H9 (cell line): ENCODE measurements at regions not wholly inside any gene's neighbourhood (a gene's known extent, or its start where the extent isn't known, plus 50 kb on each side); places are given as distances from the start of the nearest gene placed in this dataset.

Experiments
- DNase-seq: peaks from one replicate; pipeline ENCODE4 v3.0.0-alpha.2; 2017
- H2AFZ ChIP-seq: one replicate; pipeline ENCODE4 v1.6.1; 2013; ENCODE audit warnings: mild to moderate bottlenecking, low read length, control low read depth, moderate library complexity
- H2AK5ac ChIP-seq: 2 replicates; pipeline ENCODE4 v1.6.1; 2013; ENCODE audit warnings: low read length, control low read depth, mixed read lengths; ENCODE audit not compliant: insufficient read length
- H2BK120ac ChIP-seq: one replicate; pipeline ENCODE4 v1.6.1; 2013; ENCODE audit warnings: low read depth, mild to moderate bottlenecking, low read length, control low read depth, inconsistent platforms; ENCODE audit not compliant: poor library complexity, severe bottlenecking
- H2BK12ac ChIP-seq: 2 replicates; pipeline ENCODE4 v1.6.1; 2013; ENCODE audit warnings: low read length, control low read depth, mixed read lengths, low read depth; ENCODE audit not compliant: insufficient read length
- H2BK15ac ChIP-seq: 2 replicates; pipeline ENCODE4 v1.6.1; 2013; ENCODE audit warnings: low read depth, low read length, control low read depth
- H2BK20ac ChIP-seq: one replicate; pipeline ENCODE4 v1.6.1; 2013; ENCODE audit warnings: low read depth, mild to moderate bottlenecking, low read length, control low read depth, inconsistent platforms; ENCODE audit not compliant: poor library complexity, severe bottlenecking
- H2BK5ac ChIP-seq: 2 replicates; pipeline ENCODE4 v1.6.1; 2013; ENCODE audit warnings: low read length, control low read depth, mixed read lengths; ENCODE audit not compliant: insufficient read length
- H3K14ac ChIP-seq: 2 replicates; pipeline ENCODE4 v1.6.1; 2013; ENCODE audit warnings: low read length, control low read depth; ENCODE audit not compliant: insufficient read depth
- H3K18ac ChIP-seq: 2 replicates; pipeline ENCODE4 v1.6.1; 2013; ENCODE audit warnings: low read depth, mild to moderate bottlenecking, mixed read lengths, low read length, control low read depth; ENCODE audit not compliant: insufficient read length
- H3K23ac ChIP-seq: 2 replicates; pipeline ENCODE4 v1.6.1; 2013; ENCODE audit warnings: low read length, control low read depth, mixed read lengths, low read depth; ENCODE audit not compliant: insufficient read length
- H3K23me2 ChIP-seq: 2 replicates; pipeline ENCODE4 v1.6.1; 2013; ENCODE audit warnings: low read depth, mild to moderate bottlenecking, mixed read lengths, low read length, control low read depth; ENCODE audit not compliant: insufficient read length, poor library complexity, severe bottlenecking
- H3K27ac ChIP-seq: 2 replicates; pipeline ENCODE4 v1.5.1; 2013; ENCODE audit warnings: low read length, control low read depth, mixed read lengths, low read depth; ENCODE audit not compliant: insufficient read length
- H3K27me3 ChIP-seq: 2 replicates; pipeline ENCODE4 v1.6.1; 2013; ENCODE audit warnings: low read length, control low read depth, inconsistent platforms; ENCODE audit not compliant: insufficient read depth
- H3K4ac ChIP-seq: 2 replicates; pipeline ENCODE4 v1.6.1; 2013; ENCODE audit warnings: low read depth, mild to moderate bottlenecking, control low read depth, inconsistent platforms, low read length, moderate library complexity
- H3K4me1 ChIP-seq: 2 replicates; pipeline ENCODE4 v1.6.1; 2013; ENCODE audit warnings: low read length, control low read depth, inconsistent platforms; ENCODE audit not compliant: insufficient read depth
- H3K4me2 ChIP-seq: 2 replicates; pipeline ENCODE4 v1.6.1; 2013; ENCODE audit warnings: low read length, control low read depth, mixed read lengths; ENCODE audit not compliant: insufficient read length, insufficient read depth
- H3K56ac ChIP-seq: 2 replicates; pipeline ENCODE4 v1.6.1; 2013; ENCODE audit warnings: low read depth, mild to moderate bottlenecking, mixed read lengths, low read length, control low read depth; ENCODE audit not compliant: insufficient read length
- H3K79me1 ChIP-seq: 2 replicates; pipeline ENCODE4 v1.6.1; 2013; ENCODE audit warnings: low read depth, mild to moderate bottlenecking, moderate library complexity, low read length, control low read depth, inconsistent platforms; ENCODE audit not compliant: insufficient read depth, poor library complexity, severe bottlenecking
- H3K79me2 ChIP-seq: 2 replicates; pipeline ENCODE4 v1.6.1; 2013; ENCODE audit warnings: low read length, control low read depth, inconsistent platforms; ENCODE audit not compliant: insufficient read depth
- H3K9ac ChIP-seq: 2 replicates; pipeline ENCODE4 v1.6.1; 2013; ENCODE audit warnings: low read length, control low read depth, mixed read lengths; ENCODE audit not compliant: insufficient read length; ENCODE audit errors: extremely low read depth
- H3K9me3 ChIP-seq: one replicate; pipeline ENCODE4 v1.6.1; 2013; ENCODE audit warnings: low read depth, low read length, inconsistent platforms; ENCODE audit not compliant: control insufficient read depth
- H3T11ph ChIP-seq: one replicate; pipeline ENCODE4 v1.6.1; 2013; ENCODE audit warnings: mild to moderate bottlenecking, low read length, control low read depth, inconsistent platforms
- H4K20me1 ChIP-seq: one replicate; pipeline ENCODE4 v1.6.1; 2013; ENCODE audit not compliant: control insufficient read depth, insufficient read length, insufficient read depth
- H4K5ac ChIP-seq: 2 replicates; pipeline ENCODE4 v1.6.1; 2013; ENCODE audit warnings: low read depth, mild to moderate bottlenecking, mixed read lengths, low read length, control low read depth; ENCODE audit not compliant: insufficient read length
- H4K8ac ChIP-seq: replicated peaks from 2 replicates; pipeline ENCODE4 v1.6.1; 2013; ENCODE audit warnings: low read length, control low read depth, mixed read lengths, low read depth; ENCODE audit not compliant: insufficient read length
- H4K91ac ChIP-seq: 2 replicates; pipeline ENCODE4 v1.6.1; 2013; ENCODE audit warnings: low read depth, mild to moderate bottlenecking, moderate library complexity, mixed read lengths, low read length, control low read depth; ENCODE audit not compliant: insufficient read length
- H3K27ac Mint-ChIP-seq, 3 experiments: 2 replicates in 2 of 3; 3 replicates in 1 of 3; pipeline ENCODE4 v1.8.0; 2020 to 2021; ENCODE audit warnings: mixed read lengths in 3 of 3, mild to moderate bottlenecking in 1 of 3, moderate library complexity in 1 of 3
- H3K27me3 Mint-ChIP-seq: 2 replicates; pipeline ENCODE4 v1.8.0; 2021; ENCODE audit warnings: low read depth, mild to moderate bottlenecking, moderate library complexity, mixed read lengths
- H3K36me3 Mint-ChIP-seq, 3 experiments: 2 replicates in 2 of 3; 3 replicates in 1 of 3; pipeline ENCODE4 v1.8.0; 2020 to 2021; ENCODE audit warnings: low read depth in 3 of 3, mixed read lengths in 3 of 3; ENCODE audit not compliant: insufficient read depth in 1 of 3
- H3K4me1 Mint-ChIP-seq, 2 experiments: 2 replicates each; pipeline ENCODE4 v1.8.0; 2020; ENCODE audit warnings: mixed read lengths in 2 of 2
- H3K4me3 Mint-ChIP-seq, 2 experiments: 2 replicates in 1 of 2; 3 replicates in 1 of 2; pipeline ENCODE4 v1.8.0; 2020 to 2021; ENCODE audit warnings: mild to moderate bottlenecking in 2 of 2, mixed read lengths in 2 of 2, moderate library complexity in 1 of 2
- H3K9me3 Mint-ChIP-seq, 2 experiments: 2 replicates in 1 of 2; 3 replicates in 1 of 2; pipeline ENCODE4 v1.8.0; 2020; ENCODE audit warnings: mild to moderate bottlenecking in 2 of 2, mixed read lengths in 2 of 2, moderate library complexity in 1 of 2
- CTCF ChIP-seq: fragments of 200-600 bp; sonication (generic); conservative IDR thresholded peaks from 3 replicates; pipeline ENCODE4 v1.8.0; 2021; ENCODE audit warnings: antibody characterized with exemption, mild to moderate bottlenecking
- WGBS: extraction: QIAGEN DNeasy Blood & Tissue Kit; methylation state at CpG from one replicate; pipeline ENCODE4 v1.1.7; 2013; ENCODE audit warnings: missing lambda C conversion rate, low lambda C conversion rate, mixed read lengths; ENCODE audit not compliant: insufficient read length; ENCODE audit errors: extremely low coverage; 5-methylcytosine and 5-hydroxymethylcytosine counted together

- Mint-ChIP-seq H3K4me1 (peaks cover 0 to 10% of the 10 kb centered on the region in 2 experiments; a peak in 1 of 4 replicates), H3K9me3 (no peaks in the 10 kb centered on the region), H3K27me3 (peaks cover 3% of the 10 kb centered on the region), H3K4me3 (no peak overlapping the region), H3K36me3 (no peaks in the 10 kb centered on the region), H3K27ac (no peak overlapping the region; a peak in 1 of 7 replicates)
- Histone ChIP-seq H3K4me2 (no peak overlapping the region), H2AK5ac (no peak overlapping the region), H3K79me2 (no peaks in the 10 kb centered on the region), H3K23me2 (no peaks in the 10 kb centered on the region), H3K9ac (no peak overlapping the region), H3T11ph (no peak overlapping the region), H3K27ac (no peak overlapping the region), H2BK120ac (no peak overlapping the region), H4K20me1 (no peaks in the 10 kb centered on the region), H3K4ac (no peak overlapping the region), H2AFZ (no peak overlapping the region), H2BK5ac (no peak overlapping the region), H2BK15ac (no peak overlapping the region), H4K5ac (no peak overlapping the region), H2BK20ac (no peak overlapping the region), H3K18ac (no peak overlapping the region), H3K23ac (no peak overlapping the region), H3K27me3 (no peaks in the 10 kb centered on the region), H3K4me1 (no peaks in the 10 kb centered on the region), H3K9me3 (no peaks in the 10 kb centered on the region), H3K79me1 (no peaks in the 10 kb centered on the region), H3K14ac (no peak overlapping the region), H4K91ac (no peak overlapping the region), H3K56ac (no peak overlapping the region), H2BK12ac (no peak overlapping the region), H4K8ac (no peak overlapping the region)
- no peak for DNase-seq
- no CpG with 5 or more reads among the region's 5 CpGs for WGBS
- TF ChIP-seq CTCF, result no peak
Observed at GRCh38 chr20:52684905-52685304, 287.3 kb upstream of the TSHZ2 start.
